Islet precursor cell (in vitro differentiated cells): ENCODE measurements at regions not wholly inside any gene's neighbourhood (a gene's known extent, or its start where the extent isn't known, plus 50 kb on each side); places are given as distances from the start of the nearest gene placed in this dataset.

ENCODE experiments used
- DNase-seq: peaks from one replicate; pipeline ENCODE4 v3.0.0-alpha.2; 2018

GRCh38 chr10:78699971-78700370, 368.8 kb upstream of the ZMIZ1 start:
- DNase-seq = no peak

- no peak for DNase-seq
These were observed 368.4 kb upstream of the ZMIZ1 start for GRCh38 chr10:78700413-78700812.

GRCh38 chr10:78700816-78701520, 367.8 kb upstream of the ZMIZ1 start:
- no peak for DNase-seq

- no peak for DNase-seq
These were observed 366.6 kb upstream of the ZMIZ1 start for GRCh38 chr10:78702186-78702585.

GRCh38 chr10:78702876-78703275, 365.9 kb upstream of the ZMIZ1 start:
- DNase-seq = no peak

GRCh38 chr10:78703593-78703992, 365.2 kb upstream of the ZMIZ1 start:
- no peak for DNase-seq

- peak; percentile 63 for DNase-seq
These were observed 362.5 kb upstream of the ZMIZ1 start for GRCh38 chr10:78706256-78706655.

GRCh38 chr10:78706726-78707540, 361.8 kb upstream of the ZMIZ1 start:
- DNase-seq = no peak

- no peak for DNase-seq
These were observed 361.0 kb upstream of the ZMIZ1 start for GRCh38 chr10:78707745-78708144.

GRCh38 chr10:78712147-78712546, 356.6 kb upstream of the ZMIZ1 start:
- DNase-seq = no peak

GRCh38 chr10:78713659-78714058, 355.1 kb upstream of the ZMIZ1 start:
- no peak for DNase-seq

GRCh38 chr10:78714225-78714624, 354.5 kb upstream of the ZMIZ1 start:
- DNase-seq = no peak

GRCh38 chr10:78715435-78715834, 353.3 kb upstream of the ZMIZ1 start:
- no peak for DNase-seq

GRCh38 chr10:78716043-78716660, 352.6 kb upstream of the ZMIZ1 start:
- no peak for DNase-seq

- DNase-seq = no peak
These were observed 351.6 kb upstream of the ZMIZ1 start for GRCh38 chr10:78717200-78717599.

GRCh38 chr10:78718032-78718572, 350.7 kb upstream of the ZMIZ1 start:
- no peak for DNase-seq

GRCh38 chr10:78719276-78719675, 349.5 kb upstream of the ZMIZ1 start:
- DNase-seq = no peak

GRCh38 chr10:78720091-78720490, 348.7 kb upstream of the ZMIZ1 start:
- DNase-seq = no peak

- no peak for DNase-seq
These were observed 347.5 kb upstream of the ZMIZ1 start for GRCh38 chr10:78721231-78721630.

GRCh38 chr10:78724846-78725245, 343.9 kb upstream of the ZMIZ1 start:
- no peak for DNase-seq

- peak; percentile 66 for DNase-seq
These were observed 342.6 kb upstream of the ZMIZ1 start for GRCh38 chr10:78726171-78726570.

GRCh38 chr10:78727251-78727650, 341.5 kb upstream of the ZMIZ1 start:
- DNase-seq = no peak

GRCh38 chr10:78727728-78728127, 341.0 kb upstream of the ZMIZ1 start:
- no peak for DNase-seq

- DNase-seq = no peak
These were observed 340.6 kb upstream of the ZMIZ1 start for GRCh38 chr10:78728176-78728575.
